Prostate gland (tissue), 2 donors: ENCODE measurements at regions not wholly inside any gene's neighbourhood (a gene's known extent, or its start where the extent isn't known, plus 50 kb on each side); places are given as distances from the start of the nearest gene placed in this dataset.

Source experiments
- DNase-seq: peaks from one replicate; pipeline ENCODE4 v3.0.0-alpha.2; 2019; ENCODE audit warnings: low spot score
- H3K27ac ChIP-seq, 2 donors: fragments of 200-600 bp; sonication (generic); 2 replicates each; pipeline ENCODE4 v1.5.1; 2017 to 2019
- H3K27me3 ChIP-seq: fragments of 200-600 bp; sonication (generic); replicated peaks from 2 replicates; pipeline ENCODE4 v1.5.1; 2019; ENCODE audit not compliant: insufficient read depth
- H3K36me3 ChIP-seq, 2 donors: fragments of 200-600 bp; sonication (generic); 1 replicate in 1 of 2; 2 replicates in 1 of 2; pipeline versions ENCODE4 v1.5.1 to v1.8.1; 2017 to 2019
- H3K4me1 ChIP-seq: fragments of 200-600 bp; sonication (generic); replicated peaks from 2 replicates; pipeline ENCODE4 v1.5.1; 2019
- H3K4me3 ChIP-seq, 2 donors: fragments of 200-600 bp; sonication (generic); 2 replicates each; pipeline ENCODE4 v1.5.1; 2017 to 2019
- H3K9me3 ChIP-seq: fragments of 200-600 bp; sonication (generic); 2 replicates; pipeline ENCODE4 v1.5.1; 2017
- CTCF ChIP-seq, 4 experiments: fragments of 200-600 bp in 2 of 4; fragments of 450-650 bp in 2 of 4; sonication (generic) in 2 of 4; IDR thresholded peaks; 1 replicate in 3 of 4; 2 replicates in 1 of 4; pipeline ENCODE4 v1.5.1; 2016 to 2019; ENCODE audit warnings: antibody characterized with exemption in 4 of 4, mild to moderate bottlenecking in 2 of 4, moderate library complexity in 2 of 4
- POLR2A ChIP-seq: fragments of 450-650 bp; IDR thresholded peaks from one replicate; pipeline ENCODE4 v1.6.1; 2016; ENCODE audit warnings: antibody characterized with exemption, mild to moderate bottlenecking
- POLR2AphosphoS5 ChIP-seq: sonication (generic); formaldehyde crosslinking; IDR thresholded peaks from one replicate; pipeline ENCODE4 v1.6.1; 2017; ENCODE audit warnings: antibody characterized with exemption
- WGBS: methylation state at CpG from one replicate; pipeline ENCODE4 v1.1.5; 2018; 5-methylcytosine and 5-hydroxymethylcytosine counted together
- intact Hi-C: fragments of 100-400 bp; cut with DNase I; formaldehyde crosslinking; loops from one replicate; pipeline ENCODE4 v1.14.2; 2022

GRCh38 chr1:83527987-83528386, 470.9 kb downstream of the TTLL7 start:
- no peaks in the 10 kb centered on the region for H3K9me3 ChIP-seq
- no peak overlapping the region for H3K27ac ChIP-seq
- no peaks in the 10 kb centered on the region for H3K27me3 ChIP-seq
- no peaks in the 10 kb centered on the region for H3K36me3 ChIP-seq
- TF ChIP-seq POLR2A (no peak), POLR2AphosphoS5 (no peak), CTCF (IDR thresholded peaks at IDR 0.05) (no peak)
- intact Hi-C loops, result no loop called here
- no peak overlapping the region for H3K4me3 ChIP-seq
- no peak for DNase-seq
- no peaks in the 10 kb centered on the region for H3K4me1 ChIP-seq

GRCh38 chr1:83520797-83521196, 478.1 kb downstream of the TTLL7 start:
- TF ChIP-seq CTCF (IDR thresholded peaks at IDR 0.05), result no peak
- TF ChIP-seq POLR2AphosphoS5, result no peak
- TF ChIP-seq POLR2A, result no peak

GRCh38 chr1:83516369-83516768, 482.6 kb downstream of the TTLL7 start:
- H3K27me3 ChIP-seq, result no peaks in the 10 kb centered on the region
- no peaks in the 10 kb centered on the region for H3K4me1 ChIP-seq
- intact Hi-C loops, result no loop called here
- no peak overlapping the region for H3K27ac ChIP-seq
- H3K4me3 ChIP-seq, result no peak overlapping the region
- TF ChIP-seq POLR2AphosphoS5 (no peak), POLR2A (no peak), CTCF (IDR thresholded peaks at IDR 0.05) (no peak)
- H3K36me3 ChIP-seq, result no peaks in the 10 kb centered on the region
- 98% methylated on average over 2 of the region's 2 CpGs for WGBS
- H3K9me3 ChIP-seq, result no peaks in the 10 kb centered on the region
- no peak for DNase-seq

More at GRCh38 chr1:83520797-83521196, 478.1 kb downstream of the TTLL7 start:
- Histone ChIP-seq H3K9me3 (no peaks in the 10 kb centered on the region), H3K27ac (no peak overlapping the region), H3K4me1 (no peaks in the 10 kb centered on the region), H3K36me3 (no peaks in the 10 kb centered on the region), H3K27me3 (no peaks in the 10 kb centered on the region), H3K4me3 (no peak overlapping the region)
- DNase-seq, result no peak
- intact Hi-C loops, result no loop called here
- WGBS, result 65% methylated on average over 1 of the region's 1 CpG

GRCh38 chr1:83515578-83516154, 483.3 kb downstream of the TTLL7 start:
- Histone ChIP-seq H3K4me3 (no peak overlapping the region), H3K27me3 (no peaks in the 10 kb centered on the region), H3K4me1 (no peaks in the 10 kb centered on the region), H3K27ac (no peak overlapping the region), H3K36me3 (no peaks in the 10 kb centered on the region), H3K9me3 (no peaks in the 10 kb centered on the region)
- intact Hi-C loops, result no loop called here
- WGBS, result 87% methylated on average over 6 of the region's 6 CpGs
- TF ChIP-seq POLR2AphosphoS5 (no peak), CTCF (IDR thresholded peaks at IDR 0.05) (no peak), POLR2A (no peak)
- DNase-seq, result no peak

GRCh38 chr1:83512373-83513193, 486.3 kb downstream of the TTLL7 start:
- Histone ChIP-seq H3K9me3 (no peaks in the 10 kb centered on the region), H3K4me1 (peaks cover 2% of the 10 kb centered on the region), H3K27me3 (no peaks in the 10 kb centered on the region), H3K36me3 (no peaks in the 10 kb centered on the region), H3K4me3 (no peak overlapping the region), H3K27ac (no peak overlapping the region)
- no peak for TF ChIP-seq POLR2AphosphoS5
- TF ChIP-seq CTCF (IDR thresholded peaks at IDR 0.05), result no peak
- no peak for TF ChIP-seq POLR2A
- no peak for DNase-seq
- WGBS, result 54% methylated on average over 2 of the region's 2 CpGs
- intact Hi-C loops, result no loop called here
